ENCODE measurements at regions not wholly inside any gene's neighbourhood (a gene's known extent, or its start where the extent isn't known, plus 50 kb on each side); places are given as distances from the start of the nearest gene placed in this dataset.

GRCh38 chr1:166605137-166605536 is 234.1 kb upstream of the POGK start:
- H3K9me2 ChIP-seq (replicated peaks; ENCODE audit: insufficient read depth, low read length) = no peaks in the 10 kb centered on the region
- no peak for DNase-seq
- TF ChIP-seq CTCF (IDR thresholded peaks at IDR 0.05; ENCODE audit: low read length) (no peak), EZH2phosphoT487 (IDR thresholded peaks at IDR 0.05; ENCODE audit: low read length) (no peak), EZH2 (optimal IDR thresholded peaks at IDR 0.05; ENCODE audit: low read depth, low read length) (no peak)
- no peak overlapping the region for H2AFZ ChIP-seq (ENCODE audit: low read length)
- H3K4me1 ChIP-seq (ENCODE audit: low read length) = no peaks in the 10 kb centered on the region
- H3F3A ChIP-seq (ENCODE audit: insufficient read depth, low read length) = no peaks in the 10 kb centered on the region
- no peak overlapping the region for H3K9ac ChIP-seq (ENCODE audit: low read length)
- H3K27ac ChIP-seq (ENCODE audit: low read length) = no peak overlapping the region
- H3K36me3 ChIP-seq (replicated peaks; ENCODE audit: insufficient read depth, low read length) = no peaks in the 10 kb centered on the region
- no peaks in the 10 kb centered on the region for H3K27me3 ChIP-seq (replicated peaks; ENCODE audit: insufficient read depth, low read length)
- H4K20me1 ChIP-seq (ENCODE audit: insufficient read depth, low read length) = no peaks in the 10 kb centered on the region
- no peak overlapping the region for H3K4me2 ChIP-seq (ENCODE audit: low read depth, low read length)
- H3K9me3 ChIP-seq (replicated peaks; ENCODE audit: insufficient read depth, low read length) = no peaks in the 10 kb centered on the region
- no peak overlapping the region for H3K4me3 ChIP-seq (ENCODE audit: low read length)
- H3K79me2 ChIP-seq (ENCODE audit: low read length) = no peaks in the 10 kb centered on the region

GRCh38 chr1:166612886-166613285 is 226.4 kb upstream of the POGK start:
- H3K9me2 ChIP-seq (replicated peaks; ENCODE audit: insufficient read depth, low read length) = no peaks in the 10 kb centered on the region
- TF ChIP-seq EZH2 (optimal IDR thresholded peaks at IDR 0.05; ENCODE audit: low read depth, low read length) (no peak), CTCF (IDR thresholded peaks at IDR 0.05; ENCODE audit: low read length) (no peak), EZH2phosphoT487 (IDR thresholded peaks at IDR 0.05; ENCODE audit: low read length) (no peak)
- no peaks in the 10 kb centered on the region for H3F3A ChIP-seq (ENCODE audit: insufficient read depth, low read length)
- H4K20me1 ChIP-seq (ENCODE audit: insufficient read depth, low read length) = no peaks in the 10 kb centered on the region
- no peaks in the 10 kb centered on the region for H3K79me2 ChIP-seq (ENCODE audit: low read length)
- H3K9ac ChIP-seq (ENCODE audit: low read length) = no peak overlapping the region
- H3K4me3 ChIP-seq (ENCODE audit: low read length) = no peak overlapping the region
- H3K27ac ChIP-seq (ENCODE audit: low read length) = no peak overlapping the region
- no peak for DNase-seq
- H3K9me3 ChIP-seq (replicated peaks; ENCODE audit: insufficient read depth, low read length) = no peaks in the 10 kb centered on the region
- no peaks in the 10 kb centered on the region for H3K4me1 ChIP-seq (ENCODE audit: low read length)
- H3K36me3 ChIP-seq (replicated peaks; ENCODE audit: insufficient read depth, low read length) = no peaks in the 10 kb centered on the region
- no peak overlapping the region for H3K4me2 ChIP-seq (ENCODE audit: low read depth, low read length)
- H2AFZ ChIP-seq (ENCODE audit: low read length) = no peak overlapping the region
- no peaks in the 10 kb centered on the region for H3K27me3 ChIP-seq (replicated peaks; ENCODE audit: insufficient read depth, low read length)

DNA sequence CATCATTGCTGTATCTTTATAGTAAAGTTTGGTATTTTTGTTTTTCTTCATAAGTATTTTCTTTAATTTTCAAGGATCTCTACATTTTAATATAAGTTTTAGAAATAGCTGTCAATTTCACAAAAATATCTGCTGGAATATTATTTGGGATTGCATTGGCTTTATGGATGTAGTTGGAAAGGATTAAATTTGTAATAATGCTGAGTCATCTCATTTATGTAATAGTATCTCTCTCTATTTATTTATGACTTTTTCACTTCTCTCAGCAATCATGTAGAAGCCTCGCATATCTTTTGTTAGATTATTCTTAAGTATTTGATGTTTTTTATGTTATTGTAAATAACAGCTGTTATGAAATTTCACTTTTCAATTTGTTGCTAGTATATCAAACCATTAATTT is 223.1 kb upstream of the POGK start:
- Histone ChIP-seq H3K9me3 (replicated peaks; ENCODE audit: insufficient read depth, low read length) (no peaks in the 10 kb centered on the region), H2AFZ (ENCODE audit: low read length) (no peak overlapping the region), H3F3A (ENCODE audit: insufficient read depth, low read length) (no peaks in the 10 kb centered on the region), H3K27ac (ENCODE audit: low read length) (no peak overlapping the region), H3K27me3 (replicated peaks; ENCODE audit: insufficient read depth, low read length) (no peaks in the 10 kb centered on the region), H3K4me3 (ENCODE audit: low read length) (no peak overlapping the region), H3K9me2 (replicated peaks; ENCODE audit: insufficient read depth, low read length) (no peaks in the 10 kb centered on the region), H4K20me1 (ENCODE audit: insufficient read depth, low read length) (no peaks in the 10 kb centered on the region), H3K4me2 (ENCODE audit: low read depth, low read length) (no peak overlapping the region), H3K4me1 (ENCODE audit: low read length) (no peaks in the 10 kb centered on the region), H3K36me3 (replicated peaks; ENCODE audit: insufficient read depth, low read length) (no peaks in the 10 kb centered on the region), H3K9ac (ENCODE audit: low read length) (no peak overlapping the region), H3K79me2 (ENCODE audit: low read length) (no peaks in the 10 kb centered on the region)
- DNase-seq = no peak
- no peak for TF ChIP-seq EZH2 (optimal IDR thresholded peaks at IDR 0.05; ENCODE audit: low read depth, low read length)

DNA sequence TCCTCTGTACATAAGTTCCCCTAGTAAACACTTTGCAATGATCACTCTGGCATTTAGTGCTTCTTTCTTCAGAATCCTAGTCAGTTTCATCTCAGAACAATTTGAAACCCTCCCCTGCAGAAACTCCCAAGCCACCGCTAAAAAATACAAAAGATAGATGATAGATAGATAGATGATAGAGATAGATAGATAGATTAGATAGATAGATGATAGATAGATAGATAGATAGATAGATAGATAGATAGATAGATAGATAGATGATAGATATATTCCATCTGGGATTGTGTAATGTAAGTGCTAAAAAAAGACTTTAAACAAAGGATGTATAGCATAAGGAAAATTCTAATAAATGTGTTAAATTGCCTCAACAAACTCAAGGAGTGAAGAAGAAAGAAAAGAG is 212.6 kb upstream of the POGK start:
- Histone ChIP-seq H3F3A (ENCODE audit: insufficient read depth, low read length) (no peaks in the 10 kb centered on the region), H3K79me2 (ENCODE audit: low read length) (no peaks in the 10 kb centered on the region), H2AFZ (ENCODE audit: low read length) (no peak overlapping the region), H3K27me3 (replicated peaks; ENCODE audit: insufficient read depth, low read length) (no peaks in the 10 kb centered on the region), H3K9ac (ENCODE audit: low read length) (no peak overlapping the region), H3K9me2 (replicated peaks; ENCODE audit: insufficient read depth, low read length) (no peaks in the 10 kb centered on the region), H3K9me3 (replicated peaks; ENCODE audit: insufficient read depth, low read length) (no peaks in the 10 kb centered on the region), H3K36me3 (replicated peaks; ENCODE audit: insufficient read depth, low read length) (no peaks in the 10 kb centered on the region), H3K4me2 (ENCODE audit: low read depth, low read length) (no peak overlapping the region), H4K20me1 (ENCODE audit: insufficient read depth, low read length) (no peaks in the 10 kb centered on the region), H3K4me3 (ENCODE audit: low read length) (no peak overlapping the region), H3K27ac (ENCODE audit: low read length) (no peak overlapping the region), H3K4me1 (ENCODE audit: low read length) (no peaks in the 10 kb centered on the region)
- TF ChIP-seq CTCF (IDR thresholded peaks at IDR 0.05; ENCODE audit: low read length) (no peak), EZH2 (optimal IDR thresholded peaks at IDR 0.05; ENCODE audit: low read depth, low read length) (no peak), EZH2phosphoT487 (IDR thresholded peaks at IDR 0.05; ENCODE audit: low read length) (no peak)
- no peak for DNase-seq

Data from MM.1S (cell line).